ENCODE measurements at regions not wholly inside any gene's neighbourhood (a gene's known extent, or its start where the extent isn't known, plus 50 kb on each side); places are given as distances from the start of the nearest gene placed in this dataset.

GRCh38 chr1:193677874-193678273 lies 491.5 kb upstream of the B3GALT2 start:
- DNase-seq: no peak

GRCh38 chr1:193676996-193677549 lies 490.7 kb upstream of the B3GALT2 start:
- DNase-seq: peak; percentile 28

DNA sequence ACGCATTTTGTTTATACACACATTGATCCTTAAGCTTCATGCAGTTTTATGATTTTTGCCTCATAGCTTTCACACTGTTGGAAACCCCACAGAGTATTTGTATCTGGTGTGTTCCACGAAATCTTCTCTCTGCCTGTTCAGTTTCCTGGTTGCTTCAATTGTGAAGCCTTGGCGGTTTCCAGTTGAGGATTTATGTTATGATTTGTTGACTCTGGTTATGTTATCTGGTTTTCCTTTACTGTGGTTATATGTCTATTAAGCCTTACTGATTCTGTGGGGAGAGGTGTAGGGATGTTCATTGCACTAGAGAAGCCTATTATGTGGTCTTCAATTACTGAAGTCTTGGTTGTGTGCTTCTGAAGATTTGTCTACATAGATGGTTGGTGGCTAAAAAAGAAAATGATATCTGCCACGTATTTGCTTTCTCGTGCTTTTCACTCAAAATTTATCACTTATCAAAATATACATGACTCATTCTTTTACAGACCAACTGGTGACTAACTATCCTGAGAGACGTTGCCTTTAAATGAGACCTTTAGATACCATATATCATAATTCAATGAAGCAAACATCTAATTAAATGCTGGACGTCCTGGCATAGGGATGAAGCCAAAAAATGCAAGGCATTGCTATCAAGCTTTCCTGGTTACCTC lies 488.0 kb upstream of the B3GALT2 start:
- DNase-seq: no peak

DNA sequence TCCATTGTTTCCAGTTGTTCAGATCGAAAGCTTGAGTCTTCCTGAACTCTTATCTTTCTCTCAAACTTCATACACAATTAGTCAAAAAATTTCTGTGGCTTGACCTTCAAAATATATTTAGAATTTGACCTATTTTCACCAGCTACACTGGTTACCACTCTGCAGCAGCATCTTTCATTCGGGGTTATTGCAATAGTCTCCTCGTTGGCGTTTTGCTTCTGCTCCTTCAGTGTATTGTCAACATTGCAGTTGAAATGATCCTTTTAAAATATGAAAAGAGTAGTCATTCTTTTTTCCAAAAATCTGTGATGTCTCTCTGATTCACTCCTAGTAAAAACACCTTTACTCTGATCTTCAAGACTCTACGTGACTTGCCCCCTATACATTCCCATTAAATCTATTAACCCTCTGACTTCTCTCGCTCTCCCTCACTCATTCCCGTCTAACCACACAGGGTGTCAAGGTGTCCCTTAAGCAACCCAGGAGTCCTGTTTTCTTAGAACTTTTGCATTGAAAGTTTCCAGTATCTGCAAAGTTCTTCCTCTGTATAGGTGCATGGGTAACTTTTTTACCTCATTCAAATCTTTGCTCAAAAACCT lies 480.2 kb upstream of the B3GALT2 start:
- no peak for DNase-seq

DNA sequence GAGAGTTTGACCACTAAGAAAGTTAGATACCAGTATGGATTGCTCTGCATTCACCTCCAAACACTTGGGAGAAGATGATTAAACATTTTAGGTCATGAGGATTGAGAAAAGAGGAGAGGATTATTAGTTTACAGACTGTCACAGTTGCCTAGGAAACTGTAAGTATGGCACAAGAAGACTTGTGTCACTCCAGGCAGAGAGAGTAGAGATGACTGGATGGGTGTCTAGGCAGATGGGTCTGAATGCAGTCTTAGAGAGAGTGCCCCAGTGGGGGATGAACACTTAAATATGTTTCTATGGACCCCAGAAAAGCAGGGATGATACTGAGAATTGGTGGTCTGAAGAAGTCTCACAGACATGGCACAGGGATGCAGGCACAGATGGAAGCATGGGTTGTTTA lies 477.6 kb upstream of the B3GALT2 start:
- DNase-seq: no peak

DNA sequence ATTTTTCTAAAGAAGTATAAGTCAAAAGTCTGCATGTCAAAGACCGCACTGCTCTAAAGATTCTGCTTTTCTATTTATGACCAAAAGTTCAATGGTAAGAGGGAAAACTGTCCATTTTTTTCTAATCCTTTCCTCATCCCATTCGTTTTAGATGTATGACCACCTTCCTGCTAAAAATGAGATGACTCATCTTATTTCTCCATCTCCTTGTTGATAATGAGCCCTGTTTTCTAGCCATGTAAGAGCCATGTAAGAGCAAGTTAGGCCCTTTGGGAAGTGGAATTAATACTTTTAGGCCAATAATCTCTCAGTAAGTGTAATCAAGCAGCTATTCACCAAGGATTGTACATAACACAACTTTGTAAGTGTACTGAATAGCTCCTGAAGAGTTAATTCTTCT lies 475.6 kb upstream of the B3GALT2 start:
- DNase-seq: peak; percentile 26

DNA sequence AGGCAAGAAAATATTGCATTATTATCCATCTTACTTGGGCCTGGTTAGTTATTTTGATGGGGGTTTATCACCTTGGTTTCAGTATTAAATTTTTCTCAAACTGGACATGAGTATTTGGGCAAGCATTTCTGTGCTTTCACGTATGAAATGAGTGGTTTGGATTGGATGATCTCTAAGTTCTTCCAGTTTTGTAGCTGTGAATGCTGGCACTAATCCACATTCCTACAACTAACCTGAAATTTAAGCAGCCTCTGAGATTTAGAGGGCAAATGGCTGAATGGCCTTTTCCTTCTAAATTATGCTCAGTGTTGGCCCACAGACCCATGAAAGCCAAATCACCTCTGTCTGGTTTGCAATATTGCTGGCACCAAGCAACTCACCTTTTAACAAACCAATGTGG lies 475.0 kb upstream of the B3GALT2 start:
- DNase-seq: no peak

DNA sequence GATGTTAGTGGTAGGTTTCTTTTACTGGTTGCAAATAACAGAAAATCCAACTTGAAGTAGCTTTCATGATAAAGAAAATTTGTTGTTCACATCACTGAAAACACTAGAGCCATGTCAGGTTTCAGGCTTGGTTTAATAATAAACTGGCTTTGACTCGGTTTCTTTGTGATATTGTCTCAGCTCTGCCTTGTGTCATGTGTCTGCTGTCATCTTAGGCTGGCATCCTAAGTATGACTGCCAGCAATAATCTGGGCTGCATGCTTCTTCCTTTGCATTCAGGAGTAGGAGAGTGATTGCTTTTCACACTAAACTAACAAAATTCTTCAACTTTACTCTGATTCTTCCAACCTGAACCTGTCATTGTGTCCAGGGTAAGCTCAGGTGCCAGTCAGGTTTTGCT lies 474.0 kb upstream of the B3GALT2 start:
- DNase-seq: no peak

- no peak for DNase-seq
These were observed 472.3 kb upstream of the B3GALT2 start for GRCh38 chr1:193658691-193659090.

GRCh38 chr1:193658081-193658480 lies 471.7 kb upstream of the B3GALT2 start:
- DNase-seq: peak; percentile 23

DNA sequence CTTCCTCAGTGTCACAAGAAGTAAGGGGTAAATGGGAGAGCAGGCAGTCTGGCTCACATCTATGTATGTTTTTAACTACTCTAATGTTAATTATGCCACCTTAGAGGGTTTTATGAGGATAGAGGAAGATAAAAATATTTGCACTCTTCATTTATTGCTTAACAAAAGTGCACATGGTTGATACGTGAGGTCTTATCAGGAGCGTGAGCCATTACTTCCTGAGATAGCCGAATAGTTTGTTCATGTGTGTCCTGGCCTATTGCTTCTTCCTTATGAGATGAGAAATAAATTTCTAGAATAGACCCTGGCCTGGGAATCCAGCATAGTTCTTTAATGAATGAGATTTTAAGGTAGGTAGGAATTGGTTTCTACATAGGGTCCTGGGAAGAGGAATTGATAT lies 471.1 kb upstream of the B3GALT2 start:
- DNase-seq: no peak

- DNase-seq: no peak
These were observed 470.4 kb upstream of the B3GALT2 start for GRCh38 chr1:193656841-193657240.

GRCh38 chr1:193654951-193655735 lies 468.7 kb upstream of the B3GALT2 start:
- no peak for DNase-seq

DNA sequence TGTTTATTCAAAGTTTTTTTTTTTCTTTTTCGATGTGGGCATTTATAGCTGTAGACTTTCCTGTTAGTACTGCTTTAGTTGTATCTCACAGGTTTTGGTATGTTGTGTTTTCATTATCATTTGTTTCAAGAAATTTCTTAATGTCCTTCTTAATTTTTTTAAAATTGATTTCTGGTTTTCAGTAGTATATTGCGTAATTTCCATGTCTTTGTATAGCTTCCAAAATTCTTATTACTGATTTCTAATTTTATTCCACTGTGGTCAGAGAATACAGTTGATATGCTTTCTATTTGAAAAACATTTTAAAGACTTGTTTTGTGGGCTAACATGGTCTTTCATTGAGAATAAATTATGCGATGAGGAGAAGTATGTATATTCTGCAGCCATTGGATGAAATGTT lies 463.2 kb upstream of the B3GALT2 start:
- DNase-seq: no peak

GRCh38 chr1:193634876-193635275 lies 448.5 kb upstream of the B3GALT2 start:
- DNase-seq: no peak

GRCh38 chr1:193634470-193634869 lies 448.1 kb upstream of the B3GALT2 start:
- DNase-seq: no peak

GRCh38 chr1:193633991-193634390 lies 447.6 kb upstream of the B3GALT2 start:
- DNase-seq: no peak

DNA sequence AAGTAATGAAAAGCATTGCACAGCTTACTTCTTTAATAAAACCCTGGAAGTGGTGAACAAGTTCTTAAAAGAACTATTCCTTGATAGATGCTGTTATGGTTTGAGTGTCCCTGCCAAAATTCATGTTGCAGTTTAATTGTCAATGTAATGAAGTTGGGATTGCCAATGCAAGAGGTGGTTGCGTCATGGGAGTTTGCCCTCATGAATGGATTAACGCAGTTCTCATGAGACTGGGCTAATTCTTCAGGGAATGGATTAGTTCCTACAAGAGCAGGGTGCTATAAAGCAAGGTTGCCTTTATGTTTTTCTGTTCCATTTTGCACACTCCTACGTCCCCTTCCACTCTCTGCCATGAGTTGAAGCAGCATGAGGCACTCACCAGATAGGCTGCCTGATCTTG lies 446.7 kb upstream of the B3GALT2 start:
- DNase-seq: no peak

DNA sequence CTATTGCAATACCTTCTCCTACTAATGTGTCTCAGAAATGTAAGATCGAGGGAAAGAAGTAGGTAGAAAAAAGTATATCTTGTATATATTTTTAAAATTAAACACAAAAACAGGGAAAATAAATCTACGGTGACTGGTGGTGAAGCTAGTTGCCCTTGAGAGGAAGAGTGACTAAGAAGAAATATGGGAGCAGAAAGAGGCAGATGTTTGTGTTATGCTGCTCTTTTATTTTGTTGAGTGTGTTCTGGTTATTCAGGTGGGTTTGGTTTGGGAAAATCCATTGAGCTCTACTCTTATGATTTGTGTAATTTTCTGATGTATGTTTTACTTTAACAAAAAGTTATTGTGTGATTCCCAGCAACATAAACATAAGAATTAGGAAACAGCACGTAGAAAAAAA lies 444.9 kb upstream of the B3GALT2 start:
- no peak for DNase-seq

GRCh38 chr1:193629875-193630274 lies 443.5 kb upstream of the B3GALT2 start:
- peak; percentile 48 for DNase-seq

GRCh38 chr1:193626695-193627094 lies 440.3 kb upstream of the B3GALT2 start:
- DNase-seq: no peak

GRCh38 chr1:193625255-193625654 lies 438.8 kb upstream of the B3GALT2 start:
- DNase-seq: no peak

DNA sequence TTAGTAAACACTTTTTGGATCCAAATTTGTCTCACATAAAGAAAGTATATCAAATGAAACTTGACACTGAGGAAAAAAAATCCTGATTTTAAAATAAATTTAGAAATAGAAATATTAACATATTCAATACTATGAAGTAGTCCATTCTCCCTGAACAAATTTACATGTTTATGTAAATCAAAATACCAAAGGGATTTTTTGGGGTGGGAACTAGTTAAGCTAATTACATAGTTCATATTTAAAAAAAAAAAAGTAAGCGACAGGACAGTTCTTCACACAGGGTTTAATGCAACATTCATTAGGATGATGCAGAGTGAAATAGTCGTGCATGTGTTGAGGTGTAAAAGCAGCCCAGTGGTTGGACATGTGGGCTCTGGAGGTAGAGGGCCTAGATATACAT lies 433.5 kb upstream of the B3GALT2 start:
- DNase-seq: no peak

DNA sequence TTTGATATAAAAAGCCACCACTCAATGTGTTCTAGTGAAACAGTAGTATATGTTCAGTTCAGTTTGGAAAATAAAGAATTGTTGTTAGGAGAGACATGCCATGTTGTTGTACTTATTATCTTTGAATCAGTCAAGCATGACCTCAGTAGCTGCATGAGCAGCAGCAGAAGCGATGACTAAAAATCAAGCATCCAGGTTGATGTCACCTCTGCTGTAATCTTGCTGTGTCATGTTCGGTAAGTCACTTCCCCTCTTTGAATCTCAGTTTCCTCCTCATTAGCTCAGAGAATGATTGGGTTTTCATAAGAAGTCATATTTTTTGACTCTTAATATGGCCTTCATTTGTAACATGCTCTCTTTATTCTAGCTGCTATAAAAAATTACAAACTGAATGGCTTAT lies 428.4 kb upstream of the B3GALT2 start:
- DNase-seq: peak; percentile 35
